ENCODE measurements at regions not wholly inside any gene's neighbourhood (a gene's known extent, or its start where the extent isn't known, plus 50 kb on each side); places are given as distances from the start of the nearest gene placed in this dataset.

DNA sequence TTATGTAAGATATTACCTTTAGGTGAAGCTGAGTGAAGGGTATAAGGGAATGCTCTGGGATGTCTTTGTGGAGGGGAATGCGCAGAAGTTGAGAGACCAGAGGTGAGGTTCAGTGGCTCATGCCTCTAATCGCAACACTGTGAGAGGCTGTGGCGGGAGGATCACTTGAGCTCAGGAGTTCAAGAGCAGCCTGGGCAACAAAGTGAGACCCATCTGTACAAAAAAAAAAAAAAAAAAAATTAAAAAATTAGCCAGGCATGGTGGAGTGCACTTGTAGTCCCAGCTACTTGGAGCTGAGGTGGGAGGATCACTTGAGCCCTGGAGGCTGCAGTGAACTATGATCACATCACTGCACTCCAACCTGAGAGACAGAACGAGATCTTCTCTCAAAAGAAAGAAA is 57.3 kb upstream of the SP3 start:
- no peaks in the 10 kb centered on the region for H3K27me3 Mint-ChIP-seq (ENCODE audit: unreplicated experiment)
- CTCF ChIA-PET: interaction anchor here (1.1 kb wide), 1 partner anchor 11 kb away, joined by 3 read pairs; no protein-coding TSS in a partner anchor
- TF ChIP-seq, protein P1, sequence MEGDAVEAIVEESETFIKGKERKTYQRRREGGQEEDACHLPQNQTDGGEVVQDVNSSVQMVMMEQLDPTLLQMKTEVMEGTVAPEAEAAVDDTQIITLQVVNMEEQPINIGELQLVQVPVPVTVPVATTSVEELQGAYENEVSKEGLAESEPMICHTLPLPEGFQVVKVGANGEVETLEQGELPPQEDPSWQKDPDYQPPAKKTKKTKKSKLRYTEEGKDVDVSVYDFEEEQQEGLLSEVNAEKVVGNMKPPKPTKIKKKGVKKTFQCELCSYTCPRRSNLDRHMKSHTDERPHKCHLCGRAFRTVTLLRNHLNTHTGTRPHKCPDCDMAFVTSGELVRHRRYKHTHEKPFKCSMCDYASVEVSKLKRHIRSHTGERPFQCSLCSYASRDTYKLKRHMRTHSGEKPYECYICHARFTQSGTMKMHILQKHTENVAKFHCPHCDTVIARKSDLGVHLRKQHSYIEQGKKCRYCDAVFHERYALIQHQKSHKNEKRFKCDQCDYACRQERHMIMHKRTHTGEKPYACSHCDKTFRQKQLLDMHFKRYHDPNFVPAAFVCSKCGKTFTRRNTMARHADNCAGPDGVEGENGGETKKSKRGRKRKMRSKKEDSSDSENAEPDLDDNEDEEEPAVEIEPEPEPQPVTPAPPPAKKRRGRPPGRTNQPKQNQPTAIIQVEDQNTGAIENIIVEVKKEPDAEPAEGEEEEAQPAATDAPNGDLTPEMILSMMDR (IDR thresholded peaks at IDR 0.05; ENCODE audit: unreplicated experiment): no peak
- no peaks in the 10 kb centered on the region for H3K9me3 Mint-ChIP-seq (ENCODE audit: low read depth, unreplicated experiment)
- no peaks in the 10 kb centered on the region for H3K4me1 Mint-ChIP-seq (ENCODE audit: low read depth, unreplicated experiment)
- DNase-seq: no peak
- H3K36me3 Mint-ChIP-seq (ENCODE audit: insufficient read depth, unreplicated experiment): no peaks in the 10 kb centered on the region
- BruUV-seq (replicated peaks): no TSS peak
- H3K4me3 Mint-ChIP-seq (ENCODE audit: low read depth, unreplicated experiment): no peak overlapping the region
- intact Hi-C loops (cut with micrococcal nuclease; ENCODE audit: unreplicated experiment): no loop called here
- no peak overlapping the region for H3K27ac Mint-ChIP-seq (ENCODE audit: unreplicated experiment)

DNA sequence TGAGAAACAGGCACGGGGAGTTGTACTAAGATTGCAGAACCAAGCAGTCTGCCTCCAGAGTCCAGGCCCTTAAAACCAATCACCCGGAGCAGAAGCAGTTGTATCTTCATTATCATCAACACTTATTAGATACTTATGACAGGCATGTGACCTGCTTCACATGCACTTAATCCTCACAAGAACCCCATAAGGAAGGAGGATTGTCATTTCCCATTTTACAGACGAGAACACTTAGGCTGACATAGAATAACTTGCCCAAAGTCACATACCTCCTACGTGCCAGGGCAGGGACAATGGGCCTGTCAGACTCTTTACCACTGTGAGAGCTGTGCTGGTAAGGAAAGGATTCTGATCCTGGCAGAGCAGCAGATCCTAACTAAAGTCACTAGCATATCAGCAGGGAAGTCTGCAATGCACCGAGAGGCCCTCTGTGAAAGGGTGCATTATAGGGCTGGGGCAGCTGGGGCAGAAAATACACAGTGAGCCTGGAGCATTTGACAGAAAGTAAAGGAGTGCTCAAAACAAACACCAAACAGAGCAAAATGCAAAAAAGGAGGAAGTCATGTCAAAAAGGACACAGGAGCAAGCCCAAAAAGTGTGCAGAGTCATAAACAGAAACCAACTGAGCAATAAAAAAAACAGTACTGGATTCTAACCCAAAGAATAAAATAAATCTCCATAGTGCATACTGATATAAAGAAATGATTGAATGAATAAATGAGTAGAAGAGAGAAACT is 55.9 kb upstream of the SP3 start:
- no TSS peak for BruUV-seq (replicated peaks)
- no peaks in the 10 kb centered on the region for H3K27me3 Mint-ChIP-seq (ENCODE audit: unreplicated experiment)
- DNase-seq: no peak
- H3K27ac Mint-ChIP-seq (ENCODE audit: unreplicated experiment): no peak overlapping the region
- H3K9me3 Mint-ChIP-seq (ENCODE audit: low read depth, unreplicated experiment): no peaks in the 10 kb centered on the region
- CTCF ChIA-PET: interaction anchor here (1.1 kb wide), 1 partner anchor 10 kb away, joined by 3 read pairs; no protein-coding TSS in a partner anchor
- TF ChIP-seq, protein P1 (IDR thresholded peaks at IDR 0.05; ENCODE audit: unreplicated experiment): no peak
- intact Hi-C loops (cut with micrococcal nuclease; ENCODE audit: unreplicated experiment): no loop called here
- H3K36me3 Mint-ChIP-seq (ENCODE audit: insufficient read depth, unreplicated experiment): no peaks in the 10 kb centered on the region
- no peak overlapping the region for H3K4me3 Mint-ChIP-seq (ENCODE audit: low read depth, unreplicated experiment)
- no peaks in the 10 kb centered on the region for H3K4me1 Mint-ChIP-seq (ENCODE audit: low read depth, unreplicated experiment)

DNA sequence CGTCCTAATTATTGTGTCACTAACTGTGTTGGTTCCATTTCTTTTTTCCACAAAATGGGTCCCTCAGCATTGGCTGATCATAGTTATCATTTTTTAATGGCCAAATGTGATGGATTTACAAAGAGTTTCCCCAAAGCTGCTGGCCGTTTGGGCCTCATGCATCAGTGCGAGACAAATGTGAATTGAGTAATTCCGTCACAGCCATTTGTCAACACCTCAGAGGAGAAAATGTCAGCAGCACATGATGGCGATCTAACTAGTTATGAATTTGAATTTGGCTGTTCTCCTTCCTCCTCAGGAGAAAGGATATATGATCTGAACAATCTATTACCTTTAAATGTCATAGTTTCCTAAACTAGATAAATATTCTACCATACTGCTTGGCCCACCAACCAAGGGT is 54.9 kb upstream of the SP3 start:
- Mint-ChIP-seq H3K4me1 (ENCODE audit: low read depth, unreplicated experiment) (no peaks in the 10 kb centered on the region), H3K9me3 (ENCODE audit: low read depth, unreplicated experiment) (no peaks in the 10 kb centered on the region), H3K4me3 (ENCODE audit: low read depth, unreplicated experiment) (no peak overlapping the region), H3K27ac (ENCODE audit: unreplicated experiment) (no peak overlapping the region), H3K36me3 (ENCODE audit: insufficient read depth, unreplicated experiment) (no peaks in the 10 kb centered on the region), H3K27me3 (ENCODE audit: unreplicated experiment) (no peaks in the 10 kb centered on the region)
- TF ChIP-seq, protein P1 (IDR thresholded peaks at IDR 0.05; ENCODE audit: unreplicated experiment): no peak
- BruUV-seq (replicated peaks): no TSS peak
- intact Hi-C loops (cut with micrococcal nuclease; ENCODE audit: unreplicated experiment): no loop called here
- no peak for DNase-seq
- CTCF ChIA-PET: no interaction called here

DNA sequence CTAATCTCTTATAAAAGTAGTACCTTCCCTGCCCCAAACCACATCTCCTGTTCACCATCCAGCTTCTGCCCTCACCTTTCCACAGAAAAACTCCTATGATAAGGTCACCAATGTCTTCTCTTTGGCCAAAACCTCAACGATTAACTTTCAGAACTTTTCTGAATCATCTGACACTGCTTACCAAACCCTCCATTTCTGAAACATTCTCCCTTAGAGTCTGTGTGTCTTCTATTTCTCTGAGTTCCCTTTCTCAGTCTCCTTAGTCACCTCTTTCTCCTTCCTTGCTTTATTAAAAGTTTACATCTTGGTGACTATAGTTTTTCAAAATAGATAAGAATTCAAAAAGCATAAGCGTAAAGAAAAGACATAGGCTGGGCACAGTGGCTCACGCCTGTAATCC is 51.3 kb upstream of the SP3 start:
- TF ChIP-seq, protein P1 (IDR thresholded peaks at IDR 0.05; ENCODE audit: unreplicated experiment): no peak
- Mint-ChIP-seq H3K27ac (ENCODE audit: unreplicated experiment) (no peak overlapping the region), H3K9me3 (ENCODE audit: low read depth, unreplicated experiment) (no peaks in the 10 kb centered on the region), H3K27me3 (ENCODE audit: unreplicated experiment) (no peaks in the 10 kb centered on the region), H3K4me3 (ENCODE audit: low read depth, unreplicated experiment) (no peak overlapping the region), H3K36me3 (ENCODE audit: insufficient read depth, unreplicated experiment) (no peaks in the 10 kb centered on the region), H3K4me1 (ENCODE audit: low read depth, unreplicated experiment) (no peaks in the 10 kb centered on the region)
- no TSS peak for BruUV-seq (replicated peaks)
- DNase-seq: no peak
- intact Hi-C loops (cut with micrococcal nuclease; ENCODE audit: unreplicated experiment): no loop called here
- CTCF ChIA-PET: interaction anchor here (0.7 kb wide), 1 partner anchor 932 kb away, joined by 4 read pairs; no protein-coding TSS in a partner anchor

Measured in Calu3 (cell line).